ENCODE measurements at regions not wholly inside any gene's neighbourhood (a gene's known extent, or its start where the extent isn't known, plus 50 kb on each side); places are given as distances from the start of the nearest gene placed in this dataset.

GRCh38 chr2:183283209-183283608, 159.0 kb downstream of the NUP35 start:
- TF ChIP-seq ZNF384 (IDR thresholded peaks at IDR 0.05) (no peak), CTBP1 (IDR thresholded peaks at IDR 0.05; ENCODE audit: borderline replicate concordance) (no peak), HDGF (IDR thresholded peaks at IDR 0.05; ENCODE audit: borderline replicate concordance) (no peak), SUZ12 (IDR thresholded peaks at IDR 0.05) (no peak), FOXM1 (IDR thresholded peaks at IDR 0.05; ENCODE audit: borderline replicate concordance) (no peak), SP1 (IDR thresholded peaks at IDR 0.05) (no peak), BHLHE40 (IDR thresholded peaks at IDR 0.05; ENCODE audit: borderline replicate concordance) (no peak), TARDBP (IDR thresholded peaks at IDR 0.05) (no peak), FOXK2 (IDR thresholded peaks at IDR 0.05) (no peak), NFRKB (IDR thresholded peaks at IDR 0.05) (no peak), ELF4 (IDR thresholded peaks at IDR 0.05) (no peak), FOXA1 (IDR thresholded peaks at IDR 0.05) (no peak)
